Erythroblast (primary cell): ENCODE measurements at regions not wholly inside any gene's neighbourhood (a gene's known extent, or its start where the extent isn't known, plus 50 kb on each side); places are given as distances from the start of the nearest gene placed in this dataset.
"Not testable (repeated sequence)": the region's sequence is repeated elsewhere in the genome, so short reads cannot be mapped to it uniquely, and the experiment has no call there.

ENCODE experiments used
- DNase-seq, 2 experiments: peaks; one replicate each; lab custom pipeline; 2025; lab: John Stamatoyannopoulos, UW
- GATA1 ChIP-seq: IDR thresholded peaks from 2 replicates; pipeline ENCODE4 v1.6.1; 2011; ENCODE audit warnings: low read depth, mild to moderate bottlenecking, control low read depth, low read length, moderate library complexity
- POLR2A ChIP-seq: IDR thresholded peaks from 2 replicates; pipeline ENCODE4 v1.6.1; 2011; ENCODE audit warnings: mild to moderate bottlenecking, low read length

GRCh38 chr6:76867182-76867581 lies 596.1 kb downstream of the HTR1B start:
- TF ChIP-seq POLR2A (no peak), GATA1 (no peak)
- no peak for DNase-seq

DNA sequence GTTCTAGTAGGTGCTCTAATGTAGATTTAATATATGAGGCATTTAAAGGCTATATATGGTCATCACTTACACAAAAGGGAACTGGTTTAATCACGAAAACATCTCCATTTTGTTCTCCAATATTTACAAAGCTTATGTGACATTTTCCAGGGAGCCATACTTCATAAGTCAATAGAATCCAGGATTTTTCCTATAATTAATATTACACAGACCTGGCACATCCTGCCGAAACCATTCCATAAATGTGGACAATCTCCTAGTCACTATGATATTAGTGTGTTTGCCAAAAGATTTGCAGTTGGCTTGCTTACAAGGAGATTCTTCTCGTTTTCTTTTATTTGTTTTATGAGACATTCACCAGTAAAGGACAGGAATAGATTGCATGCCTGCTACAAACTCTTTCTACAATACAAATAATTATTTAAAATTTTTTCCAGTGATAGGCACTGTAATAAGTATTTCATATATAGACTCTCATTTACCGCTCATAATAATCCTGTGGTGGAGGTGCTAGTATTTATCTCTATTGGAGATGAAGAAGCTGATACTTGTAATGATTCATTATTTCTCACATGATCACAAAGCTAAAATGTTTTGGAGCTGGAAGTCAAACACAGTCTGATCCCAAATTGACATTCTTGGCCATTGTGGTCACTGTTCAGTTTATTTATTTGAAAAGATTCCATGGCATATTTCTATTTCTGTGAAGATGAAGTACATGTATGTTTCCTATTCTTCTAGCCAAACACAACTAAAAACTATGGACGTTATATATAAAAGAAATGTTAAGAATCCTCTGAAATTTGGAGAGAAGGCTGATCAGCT lies 597.0 kb downstream of the HTR1B start:
- TF ChIP-seq GATA1: no peak
- TF ChIP-seq POLR2A: no peak
- no peak for DNase-seq

DNA sequence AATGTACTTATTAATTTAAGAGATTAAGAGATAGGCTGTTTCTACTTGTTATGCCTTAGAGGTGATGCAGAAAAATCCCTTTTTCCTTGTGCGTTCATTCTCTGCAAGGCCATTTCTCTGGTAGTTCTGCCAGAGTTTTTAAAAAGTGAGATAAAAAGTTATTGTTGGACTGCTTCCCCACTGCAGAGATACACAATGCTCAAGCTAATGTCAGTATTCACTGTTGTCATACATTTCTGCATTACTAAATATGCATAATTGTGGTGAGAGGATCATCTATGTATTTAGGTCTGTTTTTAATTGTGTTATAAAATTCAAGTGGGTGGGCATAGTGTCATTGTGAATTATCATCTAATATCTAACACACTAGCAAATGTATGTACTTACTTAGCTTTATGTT lies 600.4 kb downstream of the HTR1B start:
- no peak for DNase-seq
- TF ChIP-seq GATA1 (no peak), POLR2A (no peak)

- no peak for TF ChIP-seq GATA1
- TF ChIP-seq POLR2A: no peak
Measured at GRCh38 chr6:76861403-76861802, 601.9 kb downstream of the HTR1B start.

DNA sequence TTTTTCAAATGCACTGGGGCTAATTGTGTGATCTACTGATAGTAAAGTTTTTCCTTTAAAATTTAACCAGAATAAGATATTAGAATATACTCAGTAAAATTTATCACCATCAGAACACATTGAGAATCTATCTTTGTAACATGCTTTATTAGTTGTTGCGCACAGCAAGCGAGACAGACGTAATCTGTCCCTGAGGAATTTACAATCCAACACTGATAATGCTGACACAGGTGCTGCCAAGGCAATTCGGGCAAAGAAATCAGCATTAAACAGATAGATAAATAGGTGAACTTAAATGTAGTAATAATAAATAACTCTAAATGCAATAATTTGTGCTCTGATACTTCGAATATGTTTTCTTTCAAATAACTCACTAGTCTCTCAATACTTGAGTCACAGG lies 607.2 kb downstream of the HTR1B start:
- no peak for DNase-seq
- TF ChIP-seq POLR2A (no peak), GATA1 (no peak)

More at GRCh38 chr6:76861403-76861802, 601.9 kb downstream of the HTR1B start:
- peak; percentile 1 to 15 for DNase-seq

GRCh38 chr6:76852776-76853175 lies 610.5 kb downstream of the HTR1B start:
- TF ChIP-seq POLR2A: no peak
- TF ChIP-seq GATA1: no peak
- no peak for DNase-seq

DNA sequence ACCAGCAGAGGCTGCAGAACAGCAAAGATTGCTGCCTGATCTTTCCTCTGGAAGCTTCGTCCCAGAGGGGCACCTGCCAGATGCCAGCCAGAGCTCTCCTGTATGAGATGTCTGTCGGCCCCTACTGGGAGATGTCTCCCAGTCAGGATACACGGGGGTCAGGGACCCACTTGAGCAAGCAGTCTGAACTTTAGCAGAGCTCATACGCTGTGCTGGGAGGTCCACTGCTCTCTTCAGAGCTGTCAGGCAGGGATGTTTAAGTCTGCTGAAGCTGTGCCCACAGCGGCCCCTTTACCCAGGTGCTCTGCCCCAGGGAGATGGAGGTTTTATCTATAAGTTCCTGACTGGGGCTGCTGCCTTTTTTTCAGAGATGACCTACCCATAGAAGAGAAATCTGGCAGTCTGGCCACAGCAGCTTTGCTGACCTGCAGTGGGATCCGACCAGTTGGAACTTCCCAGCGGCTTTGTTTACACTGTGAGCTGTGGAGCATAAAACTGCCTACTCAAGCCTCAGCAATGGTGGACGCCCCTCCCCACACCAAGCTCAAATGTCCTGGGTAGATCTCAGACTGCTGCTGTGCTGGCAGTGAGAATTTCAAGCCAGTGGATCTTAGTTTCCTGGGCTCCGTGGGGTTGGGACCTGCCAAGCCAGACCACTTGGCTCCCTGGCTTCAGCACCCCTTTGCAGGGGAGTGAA lies 613.9 kb downstream of the HTR1B start:
- not testable (repeated sequence) for DNase-seq

- TF ChIP-seq POLR2A (no peak), GATA1 (no peak)
- no peak for DNase-seq
Measured at GRCh38 chr6:76843054-76843822, 620.1 kb downstream of the HTR1B start.

DNA sequence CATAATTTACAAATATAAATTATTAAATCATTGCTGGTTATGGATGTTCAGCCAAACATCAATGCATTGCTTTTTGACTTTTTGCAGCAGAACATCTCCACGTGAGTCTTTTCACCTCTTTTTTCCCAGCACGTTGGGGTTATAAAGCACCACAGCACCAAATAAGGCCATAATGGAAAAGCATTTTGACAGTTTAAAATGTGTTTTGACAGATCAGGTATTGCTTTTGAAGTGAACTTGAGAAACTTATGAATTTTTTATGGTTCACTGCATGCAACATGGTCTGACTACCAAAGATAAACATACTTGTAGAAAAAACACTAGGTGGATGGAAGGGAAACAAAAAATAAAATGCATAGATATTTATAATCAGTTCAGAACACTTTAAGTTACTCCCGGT lies 622.4 kb downstream of the HTR1B start:
- DNase-seq: no peak

DNA sequence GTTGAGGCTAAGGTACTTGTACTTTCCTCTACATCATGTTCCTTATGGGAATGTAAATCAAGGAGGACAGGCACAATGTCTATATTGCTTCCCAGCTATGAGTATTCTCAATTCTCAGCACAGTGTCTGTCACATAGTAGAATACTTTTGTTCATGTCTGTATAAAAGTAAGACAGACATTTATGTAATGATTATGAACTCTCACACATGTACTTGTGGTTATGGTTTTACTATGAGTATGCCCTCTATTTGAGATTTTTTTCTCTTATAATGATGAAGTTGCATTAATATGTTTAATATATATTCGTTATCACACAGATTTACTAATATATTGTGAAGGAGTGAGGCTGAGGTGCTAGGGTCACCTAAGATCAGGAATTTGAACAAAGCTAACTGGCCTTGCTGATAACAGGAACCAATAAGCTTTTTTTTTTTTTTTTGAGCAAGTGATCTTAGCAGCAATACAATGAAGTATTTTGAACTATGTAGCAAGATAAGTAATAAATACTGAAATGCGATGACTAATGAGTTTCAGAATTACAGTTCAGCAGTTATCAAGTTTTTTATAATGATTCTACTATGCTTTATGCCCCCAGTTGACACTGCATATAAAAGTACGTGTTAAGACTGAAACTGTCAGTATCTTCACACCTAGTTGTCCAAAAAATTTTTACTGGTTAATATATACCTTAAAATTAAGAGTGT lies 623.1 kb downstream of the HTR1B start:
- no peak for DNase-seq
- TF ChIP-seq POLR2A (no peak), GATA1 (no peak)

More for the DNA sequence above, 622.4 kb downstream of the HTR1B start:
- no peak for TF ChIP-seq GATA1
- TF ChIP-seq POLR2A: no peak

DNA sequence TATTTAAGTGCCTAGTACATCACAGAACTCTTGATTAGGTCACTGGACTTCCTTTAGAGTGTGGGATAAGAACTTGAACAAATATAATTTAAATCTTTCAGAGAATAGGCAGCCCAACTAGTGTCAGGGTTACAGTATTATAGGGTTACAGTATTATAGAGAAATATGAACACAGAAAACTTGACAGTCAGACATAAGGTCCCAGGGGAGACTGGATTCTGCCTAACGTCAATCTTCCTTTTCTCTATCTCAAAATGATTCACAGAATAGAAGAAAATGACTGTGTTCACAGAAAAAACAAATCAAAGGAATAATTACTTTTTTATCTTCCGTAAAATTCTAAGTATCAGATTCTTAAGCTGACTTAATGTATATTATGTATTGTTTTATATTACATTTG lies 623.8 kb downstream of the HTR1B start:
- no peak for DNase-seq
- TF ChIP-seq GATA1 (no peak), POLR2A (no peak)

DNA sequence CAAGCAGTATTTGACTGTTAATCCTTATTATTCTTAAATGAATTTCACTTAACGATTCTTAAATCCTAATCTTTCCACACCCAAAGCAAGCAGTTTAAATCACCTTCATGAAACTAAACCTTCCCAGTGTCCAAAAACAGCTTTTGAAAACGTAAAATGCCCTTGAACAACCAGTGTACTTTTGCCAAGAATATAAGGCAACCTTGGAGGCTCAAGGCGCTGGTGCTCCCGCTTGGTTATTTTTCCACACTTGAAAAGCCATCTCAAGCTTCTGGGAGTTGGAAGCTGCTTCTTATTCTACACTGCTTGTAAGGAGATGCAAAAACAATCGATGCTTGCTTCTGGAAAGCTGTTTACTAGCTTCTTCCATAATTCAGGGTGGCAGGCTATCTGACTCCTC lies 625.7 kb downstream of the HTR1B start:
- no peak for DNase-seq
- TF ChIP-seq GATA1 (no peak), POLR2A (no peak)

DNA sequence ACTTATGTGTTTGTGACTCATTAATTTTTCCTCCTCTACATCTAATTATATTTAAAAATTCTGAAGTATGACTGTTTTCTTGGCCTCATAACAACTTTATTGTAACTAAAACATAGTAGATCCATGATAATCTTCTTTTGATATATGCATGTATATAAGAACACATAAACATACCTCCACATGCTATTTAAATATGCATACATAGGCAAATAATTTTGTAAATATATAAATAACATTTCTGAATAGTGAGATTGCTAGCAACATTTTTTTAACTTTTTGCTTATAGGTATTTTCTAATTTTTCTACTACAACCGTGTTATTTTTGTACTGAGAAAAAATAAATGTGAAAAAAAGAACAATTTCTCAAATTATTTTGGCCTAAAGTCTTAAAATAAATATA lies 627.6 kb downstream of the HTR1B start:
- DNase-seq: no peak
- TF ChIP-seq POLR2A (no peak), GATA1 (no peak)

DNA sequence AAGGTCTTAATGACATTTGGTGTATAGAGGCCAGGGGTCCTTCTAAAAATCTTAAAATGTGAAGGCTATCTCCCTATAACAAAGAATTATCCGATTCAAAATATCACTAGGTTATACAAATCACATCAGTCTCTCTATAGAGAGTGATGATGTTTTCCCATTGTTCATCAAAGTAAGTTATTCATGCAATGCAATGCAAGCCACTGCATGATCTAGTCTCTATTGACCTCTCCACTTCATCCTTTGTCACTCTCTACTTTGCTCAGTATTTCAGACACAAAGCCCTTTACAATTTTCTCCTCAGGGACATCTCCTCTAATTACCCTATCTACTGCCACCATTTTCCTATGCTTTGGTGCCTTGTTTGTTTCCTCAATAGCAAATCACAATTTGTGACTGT lies 628.0 kb downstream of the HTR1B start:
- TF ChIP-seq GATA1 (no peak), POLR2A (no peak)
- DNase-seq: no peak
